ENCODE measurements at regions not wholly inside any gene's neighbourhood (a gene's known extent, or its start where the extent isn't known, plus 50 kb on each side); places are given as distances from the start of the nearest gene placed in this dataset.

DNA sequence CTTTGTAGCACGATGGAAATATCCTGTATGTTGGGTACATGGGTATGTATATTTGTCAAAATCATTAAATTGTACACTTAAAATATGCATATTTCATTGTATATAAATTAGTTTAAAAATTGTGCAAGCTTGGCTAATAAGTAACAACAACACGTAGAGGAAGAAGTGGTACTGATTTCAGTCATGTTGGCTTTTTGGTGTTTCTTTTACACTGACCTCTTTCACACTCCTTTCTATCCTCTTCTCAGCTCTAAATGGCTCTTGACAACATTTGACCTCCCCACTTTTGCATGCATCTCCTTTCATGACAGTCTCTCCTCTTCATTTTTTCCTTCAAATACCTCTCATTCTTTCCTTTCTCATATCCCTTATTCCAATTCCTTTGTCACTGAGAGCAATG, 801.4 kb upstream of the ZEB2 start:
- no peak for DNase-seq (ENCODE audit: low read depth)

DNA sequence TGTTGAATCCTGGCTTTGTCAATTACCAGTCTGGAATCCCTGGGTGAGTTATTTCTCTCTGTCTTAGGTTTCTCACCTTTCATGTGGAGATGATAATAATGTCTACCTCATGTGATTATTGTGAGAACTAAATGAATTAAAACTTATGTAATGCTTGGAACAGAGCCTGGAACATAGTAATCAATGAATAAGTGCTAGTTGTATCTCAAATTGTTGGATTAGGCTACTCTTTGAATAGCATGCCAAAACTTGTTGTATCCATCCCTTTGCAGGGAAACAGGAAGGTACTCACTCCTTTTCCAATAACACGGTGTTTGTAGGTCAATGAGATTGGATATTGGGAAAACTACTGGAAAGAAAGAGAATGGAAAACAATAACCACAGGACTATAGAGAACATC, 796.6 kb upstream of the ZEB2 start:
- no peak for DNase-seq (ENCODE audit: low read depth)

DNA sequence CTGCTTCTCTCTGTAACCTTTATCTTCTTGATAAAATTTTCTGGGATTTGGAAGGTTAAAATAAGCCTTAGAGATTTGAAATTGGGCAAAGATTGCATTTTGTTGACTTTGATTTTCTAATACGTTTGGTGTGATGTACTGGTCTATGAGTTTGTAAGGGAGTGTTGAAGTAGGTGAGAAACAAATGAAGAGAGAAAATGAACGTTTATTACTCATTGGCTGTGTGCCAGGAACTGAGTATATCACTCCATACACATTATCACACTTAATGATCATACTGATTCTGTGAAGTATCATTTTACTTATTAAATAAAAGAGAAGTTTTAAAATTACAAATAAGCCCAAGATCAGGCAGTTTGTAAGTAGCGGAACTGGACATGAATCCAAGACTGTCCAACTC, 795.1 kb upstream of the ZEB2 start:
- no peak for DNase-seq (ENCODE audit: low read depth)

DNA sequence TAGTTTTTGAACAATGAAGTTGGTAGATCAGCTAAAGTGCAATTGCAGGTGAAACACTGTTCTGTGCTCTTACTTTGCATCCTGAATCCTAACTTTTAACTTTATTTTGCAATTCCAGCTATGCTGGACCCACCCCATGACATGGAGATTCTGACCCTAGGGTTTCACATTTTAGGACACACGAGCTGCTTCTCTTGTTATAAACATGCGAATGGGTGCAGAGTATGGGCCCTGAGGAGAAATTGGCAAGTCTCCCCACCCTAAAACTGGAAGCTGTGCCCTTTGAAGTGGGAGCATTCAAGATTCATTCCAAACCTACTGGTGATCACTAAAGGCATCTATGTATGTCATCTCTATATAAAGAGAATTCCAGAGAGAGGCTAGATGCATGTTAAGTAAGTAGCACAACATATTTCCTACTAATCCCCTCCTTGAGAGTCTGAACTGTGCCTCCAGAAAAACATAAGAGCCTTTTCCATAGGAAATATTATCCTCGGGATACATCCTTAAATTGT, 794.3 kb upstream of the ZEB2 start:
- DNase-seq (ENCODE audit: low read depth): no peak

DNA sequence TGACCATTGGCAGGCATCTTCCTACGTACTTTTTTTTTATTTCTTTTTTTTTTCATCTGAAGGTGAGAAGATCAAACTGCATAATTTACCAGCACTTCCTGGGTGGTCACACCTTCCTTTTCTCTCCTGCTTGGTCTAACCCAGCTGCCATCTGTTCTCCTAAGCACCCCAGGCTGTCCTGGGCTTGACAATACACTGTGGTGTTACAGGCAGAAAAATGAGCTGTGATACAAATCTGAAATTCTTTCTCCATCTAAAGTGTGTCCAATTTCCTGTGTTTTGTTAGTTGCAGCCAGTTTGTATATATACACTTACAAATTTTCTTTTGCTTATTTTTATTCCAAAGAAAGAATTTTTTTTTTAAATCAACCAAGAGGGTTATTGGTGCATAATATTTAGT, 786.0 kb upstream of the ZEB2 start:
- DNase-seq (ENCODE audit: low read depth): no peak

DNA sequence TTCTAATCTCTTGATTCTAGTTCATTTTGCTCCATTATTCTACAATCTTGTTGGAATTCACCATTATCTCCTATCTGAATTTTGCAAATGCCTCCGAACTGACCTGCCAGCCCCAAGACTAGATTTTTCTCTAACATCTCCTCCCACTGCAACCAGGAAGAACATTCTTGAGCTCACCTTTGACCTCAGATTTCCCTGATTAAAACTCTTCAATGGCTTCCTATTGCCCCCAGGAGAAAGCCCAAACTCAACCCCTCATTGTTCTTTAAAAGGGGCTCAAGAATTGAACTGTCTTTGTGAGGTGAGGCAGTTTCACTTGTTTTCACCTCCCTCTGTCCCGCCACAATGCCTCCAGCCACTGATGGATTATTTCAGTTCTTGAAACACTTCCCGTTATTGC, 784.6 kb upstream of the ZEB2 start:
- DNase-seq (ENCODE audit: low read depth): no peak

DNA sequence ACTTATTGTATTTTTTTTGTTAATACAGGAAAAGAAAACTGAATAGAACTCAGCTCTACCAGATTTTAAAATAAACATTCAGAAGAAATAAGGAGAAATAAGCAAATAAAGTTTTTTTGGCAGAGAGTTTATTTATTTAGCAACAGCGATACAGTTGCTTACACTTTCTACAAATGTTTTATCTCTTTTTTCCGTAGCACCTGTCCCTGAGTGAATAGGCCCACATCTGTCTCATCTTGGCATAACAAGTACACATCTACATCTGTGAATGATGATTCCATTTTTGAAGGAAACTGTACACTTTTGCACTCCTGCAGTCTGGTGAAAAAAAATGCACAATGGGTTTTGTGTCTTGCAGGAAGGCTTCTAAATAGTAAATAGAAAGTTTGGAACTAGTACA, 783.6 kb upstream of the ZEB2 start:
- DNase-seq (ENCODE audit: low read depth): no peak

DNA sequence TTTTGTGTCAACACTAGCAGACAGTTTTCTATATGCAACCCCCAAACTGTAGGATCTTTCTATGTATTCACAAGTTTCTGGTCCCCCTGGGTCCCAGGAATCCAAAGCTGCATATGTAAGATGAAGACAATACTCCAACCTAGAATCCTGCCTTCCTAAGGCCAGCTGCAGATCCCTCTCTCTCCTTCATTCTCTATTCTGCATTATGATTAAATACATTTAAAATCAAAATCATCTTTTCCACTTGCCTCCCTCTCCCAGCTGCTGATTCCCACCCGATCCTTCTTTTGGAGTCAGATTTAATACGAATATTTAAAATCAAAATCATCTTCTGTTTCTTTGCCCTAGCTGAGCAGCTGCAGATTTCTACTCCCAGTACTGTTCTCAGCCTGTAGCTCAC, 783.0 kb upstream of the ZEB2 start:
- no peak for DNase-seq (ENCODE audit: low read depth)

DNA sequence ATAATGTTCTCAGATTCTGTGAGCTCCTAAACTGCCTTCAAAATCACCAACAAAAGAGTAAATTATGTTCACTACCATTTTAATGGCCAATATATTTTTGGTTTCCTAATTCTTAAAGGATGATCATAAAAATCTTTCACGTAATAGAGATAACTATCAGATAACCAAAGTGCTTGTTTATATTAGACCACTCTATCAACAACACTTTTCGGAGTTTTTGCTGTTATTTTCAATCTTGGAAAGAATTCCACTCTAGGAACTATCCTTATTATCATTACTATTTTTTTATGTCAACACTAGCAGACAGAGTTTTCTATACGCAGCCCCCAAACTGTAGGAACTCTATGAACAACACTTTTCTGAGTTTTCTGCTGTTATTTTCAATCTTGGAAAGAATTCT, 782.5 kb upstream of the ZEB2 start:
- no peak for DNase-seq (ENCODE audit: low read depth)

DNA sequence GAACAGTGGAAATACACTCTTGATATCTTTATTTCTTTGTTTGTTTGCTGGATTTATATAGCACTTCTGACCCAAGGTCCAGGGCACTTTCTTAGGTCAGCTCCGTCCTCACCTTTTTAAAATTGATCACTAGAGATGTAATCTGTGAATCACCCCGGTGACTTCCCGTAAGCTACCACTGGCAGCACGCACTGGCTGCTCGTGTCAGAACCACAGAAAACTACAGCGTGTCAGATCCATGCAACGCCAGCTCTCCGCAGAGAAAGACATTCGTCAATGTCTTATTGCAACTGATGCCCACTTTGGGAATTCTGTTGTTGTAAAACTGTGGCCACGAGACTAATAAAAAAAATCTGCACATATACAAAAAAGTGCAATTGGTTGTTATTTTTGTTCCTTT, 779.4 kb upstream of the ZEB2 start:
- no peak for DNase-seq (ENCODE audit: low read depth)

DNA sequence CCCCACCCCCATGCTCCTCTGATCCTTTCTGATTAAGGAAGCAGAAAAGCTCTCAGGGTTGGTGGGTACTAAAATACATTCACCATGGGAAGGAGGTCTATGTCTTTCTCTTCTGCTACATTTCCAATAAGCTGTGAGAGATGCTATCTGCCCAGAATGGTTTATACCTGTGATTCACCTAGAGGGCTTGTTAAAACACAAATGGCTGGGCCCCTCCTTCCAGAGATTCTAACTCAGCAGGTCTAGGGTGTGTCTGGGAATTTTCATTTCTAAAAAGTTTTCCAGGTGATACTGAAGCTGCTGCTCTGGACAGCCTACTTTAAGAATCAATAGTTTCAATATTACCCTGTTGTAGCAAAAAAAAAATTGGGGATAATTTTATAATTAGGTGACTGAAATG, 772.2 kb upstream of the ZEB2 start:
- no peak for DNase-seq (ENCODE audit: low read depth)

DNA sequence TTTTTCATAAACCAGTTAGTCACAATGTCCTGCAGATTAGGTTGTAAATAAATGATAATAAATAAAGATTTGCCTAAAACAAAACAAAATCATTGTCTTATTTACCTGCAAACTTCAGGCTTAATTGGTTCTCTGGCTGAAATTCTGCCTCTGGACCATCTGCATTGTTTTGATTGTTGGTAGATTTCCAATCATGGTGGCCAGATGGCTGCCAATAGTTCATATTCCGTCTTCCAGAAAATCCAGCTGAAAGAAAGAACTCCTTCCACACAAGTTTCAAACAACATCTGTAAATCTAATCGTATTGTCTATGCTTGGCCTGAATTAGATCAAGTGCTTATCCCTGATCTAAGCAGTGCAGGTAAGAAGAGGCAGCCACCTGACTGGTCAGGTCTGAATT, 771.1 kb upstream of the ZEB2 start:
- no peak for DNase-seq (ENCODE audit: low read depth)

DNA sequence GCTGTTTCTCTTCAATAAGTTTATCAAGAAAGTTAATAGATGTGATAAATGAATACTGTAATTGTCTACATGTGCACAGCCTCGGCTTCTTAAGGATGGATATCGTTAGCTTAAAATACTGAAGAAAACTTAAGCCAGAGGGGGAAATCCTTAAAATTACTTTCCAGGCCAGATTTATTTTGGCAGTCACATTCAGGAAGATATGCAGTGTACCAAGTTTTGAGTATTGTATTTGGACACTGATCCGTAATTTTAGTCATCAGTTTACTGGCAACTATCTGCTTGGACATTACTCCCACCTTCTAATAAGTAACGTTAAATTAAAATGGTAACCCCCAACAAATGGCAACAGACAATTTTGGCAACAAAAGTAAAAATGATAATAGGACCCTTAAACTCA, 770.0 kb upstream of the ZEB2 start:
- DNase-seq (ENCODE audit: low read depth): no peak

DNA sequence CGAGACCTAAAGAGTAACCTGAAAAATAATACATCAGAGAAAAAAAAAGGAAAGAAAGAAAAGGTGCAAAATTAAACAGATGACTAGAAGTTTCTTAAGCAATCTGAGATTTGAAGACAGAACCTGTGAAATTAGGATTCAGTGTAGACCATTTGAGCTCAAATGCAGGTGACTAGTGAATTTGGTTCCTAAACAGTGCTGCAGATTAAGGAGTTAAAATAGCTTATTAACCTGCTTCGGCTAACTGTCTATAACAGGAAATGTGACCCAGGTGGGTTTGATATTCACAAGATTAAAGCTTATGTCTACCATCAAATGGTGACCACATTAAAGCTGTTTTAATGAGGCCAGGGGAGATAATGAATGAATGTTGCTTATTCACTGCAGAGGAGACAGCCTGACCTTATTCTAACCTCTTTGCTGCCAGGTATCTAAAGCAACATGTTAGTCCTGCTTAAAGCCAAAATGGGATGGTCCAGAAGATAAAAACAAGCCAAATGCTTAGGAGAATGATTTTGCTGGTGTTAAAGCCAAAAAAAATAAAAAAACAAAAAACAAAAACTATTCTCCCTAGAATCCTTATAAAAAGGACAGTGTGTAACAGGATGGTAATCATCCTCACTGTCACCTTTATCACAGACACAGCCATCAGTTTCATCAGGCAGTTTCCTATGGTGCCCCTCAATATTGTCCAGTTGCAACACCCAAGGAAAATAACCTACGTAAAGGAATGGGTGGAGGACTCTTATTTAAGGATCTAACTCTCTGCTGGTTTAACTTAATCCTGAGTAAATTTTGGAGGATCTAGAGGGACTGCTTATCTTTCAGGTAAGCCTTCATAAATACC, 769.0 kb upstream of the ZEB2 start:
- DNase-seq (ENCODE audit: low read depth): no peak

DNA sequence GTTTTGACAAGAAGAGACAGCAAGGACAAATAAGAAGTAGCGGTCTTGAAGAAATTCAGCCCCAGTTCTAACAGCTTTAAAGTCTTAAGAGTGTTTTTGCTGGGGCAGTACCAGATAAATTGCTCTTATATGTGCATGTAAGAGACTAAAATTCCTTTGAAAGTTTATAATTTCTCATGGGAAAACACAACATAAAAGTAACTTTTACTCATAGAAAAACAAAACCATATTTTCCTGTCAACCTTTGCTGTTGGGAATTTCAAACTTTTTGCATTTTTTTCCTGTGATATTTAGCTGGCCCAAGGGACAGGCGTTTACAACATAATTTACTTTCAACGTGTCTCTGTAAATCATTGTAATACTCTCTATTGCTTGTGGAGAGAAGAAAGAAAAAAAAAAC, 767.8 kb upstream of the ZEB2 start:
- DNase-seq (ENCODE audit: low read depth): peak; percentile 12

DNA sequence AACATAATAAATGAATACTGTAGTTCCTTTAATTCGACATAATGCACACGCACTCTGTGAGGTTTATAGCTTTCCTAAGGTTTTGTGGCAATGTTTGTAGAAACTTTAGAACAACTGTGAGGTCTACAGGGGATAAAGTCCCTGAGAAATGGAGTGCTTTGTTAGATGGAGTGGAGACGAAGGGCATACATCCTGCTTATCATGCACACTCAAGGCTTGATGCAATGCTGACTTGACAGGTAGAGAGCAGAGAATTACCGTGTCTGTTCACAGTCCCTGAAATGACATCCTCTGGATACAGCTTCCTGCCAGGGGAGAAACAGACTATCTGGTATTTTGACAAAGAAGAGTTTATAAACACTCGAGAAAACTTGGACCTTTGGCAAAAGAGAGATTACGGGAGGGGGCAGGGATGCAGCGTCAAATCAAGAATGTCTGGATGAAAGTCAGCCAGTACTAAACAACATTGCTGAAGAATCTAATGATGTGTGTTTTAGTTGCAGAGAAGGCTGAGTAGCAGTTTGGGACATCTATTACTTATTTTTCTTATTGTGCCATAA, 766.9 kb upstream of the ZEB2 start:
- no peak for DNase-seq (ENCODE audit: low read depth)

DNA sequence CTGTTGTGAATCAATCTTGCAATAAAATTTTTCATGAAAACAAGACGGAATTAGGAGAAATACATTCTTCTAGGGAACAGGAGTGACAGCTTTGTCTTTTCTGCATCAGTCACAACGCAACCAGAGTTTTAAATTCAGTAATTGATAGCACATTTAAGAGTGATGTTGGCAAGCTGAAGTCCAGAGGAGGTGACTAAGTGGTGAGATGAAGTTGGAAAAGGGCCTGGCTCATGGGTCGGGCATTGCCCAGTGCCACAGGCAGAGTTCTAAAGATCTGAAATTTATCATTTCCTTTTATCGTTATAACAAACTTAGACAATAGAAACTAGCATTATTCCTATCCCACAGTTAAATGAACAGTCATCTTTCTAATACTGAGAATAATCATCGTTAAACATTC, 764.6 kb upstream of the ZEB2 start:
- DNase-seq (ENCODE audit: low read depth): peak; percentile 12

DNA sequence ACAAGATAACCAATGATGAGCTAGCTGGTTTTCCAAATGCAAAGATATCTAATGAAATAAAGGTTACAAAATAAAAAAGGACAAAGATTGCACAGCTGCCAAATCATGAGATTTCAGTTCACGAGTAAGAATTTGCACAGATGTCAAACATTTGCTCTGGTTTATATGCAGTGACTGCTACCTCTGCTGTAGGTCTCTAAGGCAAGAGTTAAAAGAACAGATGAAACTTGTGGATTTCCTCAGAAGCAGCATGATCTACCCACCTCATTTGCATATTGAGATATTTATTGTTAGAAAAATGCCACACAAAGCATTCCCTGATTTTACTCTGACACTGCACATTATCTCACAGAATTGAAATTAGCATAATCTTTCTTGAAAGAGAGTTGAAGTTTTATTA, 763.2 kb upstream of the ZEB2 start:
- DNase-seq (ENCODE audit: low read depth): no peak

DNA sequence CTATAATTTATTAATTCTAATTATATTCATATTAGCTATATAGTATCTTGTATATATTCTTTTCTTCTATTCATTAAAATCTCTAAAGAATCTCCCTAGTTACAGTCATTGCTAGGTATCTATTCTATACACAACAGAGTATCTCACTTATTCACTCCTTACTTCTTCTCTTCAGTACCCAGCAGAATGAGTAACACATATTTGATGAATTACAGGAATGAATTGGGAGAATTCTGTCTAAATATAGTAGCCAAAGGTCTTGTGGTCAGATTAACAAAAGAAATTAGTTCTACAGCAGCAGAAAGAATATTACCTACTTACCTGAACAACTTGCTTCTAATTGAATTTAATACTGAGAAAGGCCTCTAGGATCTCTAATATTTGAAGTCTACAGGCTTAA, 758.0 kb upstream of the ZEB2 start:
- DNase-seq (ENCODE audit: low read depth): no peak

DNA sequence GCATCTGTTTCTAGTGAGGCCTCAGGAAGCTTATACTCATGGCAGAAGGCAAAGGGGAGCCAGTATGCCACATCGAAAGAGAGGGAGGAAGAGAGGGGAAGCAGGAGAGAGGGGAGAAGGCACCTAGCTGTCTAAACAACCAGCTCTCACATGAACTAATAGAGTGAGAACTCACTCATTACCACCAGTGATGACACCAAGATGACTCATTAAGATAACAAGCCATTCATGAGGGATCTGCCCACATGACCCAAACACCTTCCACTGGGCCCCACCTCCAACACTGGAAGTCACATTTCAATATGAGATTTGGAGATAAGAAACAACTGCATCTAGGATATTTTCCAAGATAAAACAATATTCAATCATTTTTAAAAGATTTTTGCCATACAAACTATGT, 753.9 kb upstream of the ZEB2 start:
- no peak for DNase-seq (ENCODE audit: low read depth)

DNA sequence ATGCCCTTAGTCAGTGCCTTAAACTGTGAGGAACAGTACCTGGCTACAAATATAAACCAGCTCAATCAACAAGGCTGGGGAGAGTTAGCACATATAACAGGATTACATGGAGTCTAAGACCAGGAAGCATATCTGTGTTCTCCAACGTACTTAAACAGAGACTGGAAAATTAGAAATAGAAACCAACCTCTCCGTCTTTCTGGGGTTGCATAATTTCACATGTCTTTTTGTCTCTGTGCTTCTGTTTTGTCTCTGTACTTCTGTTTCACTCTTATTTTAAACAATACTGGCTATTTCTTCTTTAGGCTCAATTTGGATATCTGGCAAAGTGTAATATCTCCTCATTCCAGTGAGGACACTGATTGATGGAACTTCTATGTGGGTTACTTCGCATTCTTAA, 749.0 kb upstream of the ZEB2 start:
- DNase-seq (ENCODE audit: low read depth): no peak

DNA sequence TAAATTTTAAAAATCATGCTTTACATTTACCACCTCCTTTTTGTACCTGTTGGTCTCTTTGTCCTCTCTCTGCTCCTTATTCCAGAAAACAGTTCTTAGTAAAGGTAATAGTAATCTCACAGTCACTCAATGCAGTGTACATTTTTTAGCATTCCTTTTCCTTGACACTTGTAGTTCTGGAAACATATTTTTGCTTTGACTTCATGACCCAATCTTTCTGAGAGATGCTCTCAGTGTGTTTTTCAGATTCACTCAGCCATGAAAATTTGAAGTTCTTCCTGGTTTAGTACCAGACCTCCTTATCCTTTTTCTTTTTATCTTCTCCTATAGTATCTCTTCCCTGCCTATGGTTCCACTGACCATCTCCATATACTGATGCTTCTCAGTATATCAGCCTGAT, 747.5 kb upstream of the ZEB2 start:
- DNase-seq (ENCODE audit: low read depth): no peak

DNA sequence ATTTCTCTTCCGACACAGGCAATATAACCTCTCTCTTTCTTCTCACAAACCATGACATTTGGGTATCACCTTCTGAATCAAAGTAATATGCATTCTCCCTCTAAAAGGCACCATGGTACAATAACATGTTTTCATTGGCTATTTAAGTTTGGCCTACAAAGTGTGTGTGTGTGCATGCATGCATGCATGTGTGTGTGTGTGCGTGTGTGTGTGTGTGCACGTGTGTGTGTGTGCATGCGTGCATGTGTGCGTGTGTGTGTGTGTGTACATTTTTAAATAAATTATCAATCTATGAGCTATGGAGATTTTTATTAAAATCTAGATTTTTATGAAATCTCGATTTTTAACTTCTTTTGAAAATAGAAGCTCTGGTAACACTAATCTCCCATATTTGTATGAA, 745.3 kb upstream of the ZEB2 start:
- no peak for DNase-seq (ENCODE audit: low read depth)

DNA sequence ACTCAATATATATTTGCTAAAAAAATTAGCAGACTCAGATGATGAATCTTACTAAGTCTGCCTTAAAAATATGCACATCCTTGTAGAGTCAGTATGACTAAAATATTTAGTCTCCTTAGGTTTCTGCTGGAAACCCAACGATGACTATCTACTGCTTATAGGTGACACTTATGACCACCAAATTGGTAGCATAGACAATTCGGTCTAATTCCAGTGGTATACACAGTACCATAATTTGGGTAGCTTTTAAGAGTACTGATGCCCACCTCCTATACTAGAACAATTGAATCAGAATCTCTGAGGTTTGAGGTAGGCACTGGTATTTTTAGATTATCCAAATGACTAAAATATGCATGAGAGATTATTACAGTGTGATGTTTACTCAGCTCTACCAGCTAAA, 740.8 kb upstream of the ZEB2 start:
- DNase-seq (ENCODE audit: low read depth): no peak
